Trophoblast cell (in vitro differentiated cells and primary cell): ENCODE measurements at regions not wholly inside any gene's neighbourhood (a gene's known extent, or its start where the extent isn't known, plus 50 kb on each side); places are given as distances from the start of the nearest gene placed in this dataset.

Experiments
- DNase-seq, 2 donors: peaks; one replicate each; pipeline ENCODE4 v3.0.0-alpha.2; 2016
- H2AFZ ChIP-seq: 2 replicates; pipeline ENCODE4 v1.6.1; 2013; ENCODE audit warnings: low read length, moderate library complexity, mild to moderate bottlenecking; ENCODE audit not compliant: insufficient read depth, poor library complexity
- H2AK5ac ChIP-seq: 2 replicates; pipeline ENCODE4 v1.6.1; 2013; ENCODE audit warnings: mild to moderate bottlenecking, low read length
- H2BK120ac ChIP-seq: 2 replicates; pipeline ENCODE4 v1.6.1; 2013; ENCODE audit warnings: low read length, mild to moderate bottlenecking, moderate library complexity; ENCODE audit not compliant: insufficient read depth, poor library complexity
- H2BK12ac ChIP-seq: 2 replicates; pipeline ENCODE4 v1.6.1; 2013; ENCODE audit warnings: mild to moderate bottlenecking, low read length, moderate library complexity
- H2BK5ac ChIP-seq: 2 replicates; pipeline ENCODE4 v1.6.1; 2013; ENCODE audit warnings: low read length, low read depth, moderate library complexity, mild to moderate bottlenecking; ENCODE audit not compliant: poor library complexity
- H3K14ac ChIP-seq: 2 replicates; pipeline ENCODE4 v1.6.1; 2013; ENCODE audit warnings: mild to moderate bottlenecking, low read length
- H3K18ac ChIP-seq: 2 replicates; pipeline ENCODE4 v1.6.1; 2013; ENCODE audit warnings: mild to moderate bottlenecking, low read length
- H3K23ac ChIP-seq: 2 replicates; pipeline ENCODE4 v1.6.1; 2013; ENCODE audit warnings: low read length
- H3K27ac ChIP-seq: 2 replicates; pipeline ENCODE4 v1.5.1; 2013; ENCODE audit warnings: low read depth, mild to moderate bottlenecking, inconsistent platforms, low read length, moderate library complexity
- H3K27me3 ChIP-seq: 2 replicates; pipeline ENCODE4 v1.6.1; 2013; ENCODE audit warnings: inconsistent platforms, mild to moderate bottlenecking, low read length, moderate library complexity; ENCODE audit not compliant: insufficient read depth
- H3K36me3 ChIP-seq, 2 experiments: 1 replicate in 1 of 2; 2 replicates in 1 of 2; pipeline ENCODE4 v1.6.1; 2013; ENCODE audit warnings: low read length in 2 of 2, mild to moderate bottlenecking in 2 of 2, moderate library complexity in 1 of 2; ENCODE audit not compliant: insufficient read depth in 2 of 2, control insufficient read depth in 1 of 2
- H3K4ac ChIP-seq: 2 replicates; pipeline ENCODE4 v1.6.1; 2013; ENCODE audit warnings: low read depth, mild to moderate bottlenecking, low read length, moderate library complexity
- H3K4me1 ChIP-seq, 2 experiments: 1 replicate in 1 of 2; 2 replicates in 1 of 2; pipeline ENCODE4 v1.6.1; 2013; ENCODE audit warnings: low read length in 2 of 2, mild to moderate bottlenecking in 2 of 2, moderate library complexity in 1 of 2; ENCODE audit not compliant: insufficient read depth in 2 of 2, control insufficient read depth in 1 of 2
- H3K4me2 ChIP-seq: 2 replicates; pipeline ENCODE4 v1.6.1; 2013; ENCODE audit warnings: inconsistent platforms, mild to moderate bottlenecking, low read length, moderate library complexity
- H3K4me3 ChIP-seq: 2 replicates; pipeline ENCODE4 v1.5.1; 2013; ENCODE audit warnings: mild to moderate bottlenecking, low read depth, low read length, inconsistent platforms
- H3K79me1 ChIP-seq: one replicate; pipeline ENCODE4 v1.6.1; 2013; ENCODE audit warnings: low read length
- H3K79me2 ChIP-seq: 2 replicates; pipeline ENCODE4 v1.6.1; 2013; ENCODE audit warnings: low read length, mild to moderate bottlenecking; ENCODE audit not compliant: control insufficient read depth, insufficient read depth, poor library complexity
- H3K9ac ChIP-seq: 2 replicates; pipeline ENCODE4 v1.6.1; 2013; ENCODE audit warnings: mild to moderate bottlenecking, low read length
- H3K9me3 ChIP-seq: 2 replicates; pipeline ENCODE4 v1.6.1; 2013; ENCODE audit warnings: low read depth, mild to moderate bottlenecking, control low read depth, inconsistent platforms, low read length; ENCODE audit not compliant: insufficient read depth
- H4K12ac ChIP-seq: 2 replicates; pipeline ENCODE4 v1.6.1; 2013; ENCODE audit warnings: low read depth, mild to moderate bottlenecking, low read length, moderate library complexity
- H4K8ac ChIP-seq: 2 replicates; pipeline ENCODE4 v1.6.1; 2013; ENCODE audit warnings: low read depth, mild to moderate bottlenecking, low read length, moderate library complexity
- H4K91ac ChIP-seq: one replicate; pipeline ENCODE4 v1.6.1; 2013; ENCODE audit warnings: low read depth, mild to moderate bottlenecking, low read length, moderate library complexity
- WGBS: extraction: QIAGEN DNeasy Blood & Tissue Kit; methylation state at CpG from one replicate; pipeline ENCODE4 v1.1.7; 2013; ENCODE audit warnings: missing lambda C conversion rate; ENCODE audit not compliant: insufficient read length, insufficient coverage; ENCODE audit errors: extremely low coverage; 5-methylcytosine and 5-hydroxymethylcytosine counted together

DNA sequence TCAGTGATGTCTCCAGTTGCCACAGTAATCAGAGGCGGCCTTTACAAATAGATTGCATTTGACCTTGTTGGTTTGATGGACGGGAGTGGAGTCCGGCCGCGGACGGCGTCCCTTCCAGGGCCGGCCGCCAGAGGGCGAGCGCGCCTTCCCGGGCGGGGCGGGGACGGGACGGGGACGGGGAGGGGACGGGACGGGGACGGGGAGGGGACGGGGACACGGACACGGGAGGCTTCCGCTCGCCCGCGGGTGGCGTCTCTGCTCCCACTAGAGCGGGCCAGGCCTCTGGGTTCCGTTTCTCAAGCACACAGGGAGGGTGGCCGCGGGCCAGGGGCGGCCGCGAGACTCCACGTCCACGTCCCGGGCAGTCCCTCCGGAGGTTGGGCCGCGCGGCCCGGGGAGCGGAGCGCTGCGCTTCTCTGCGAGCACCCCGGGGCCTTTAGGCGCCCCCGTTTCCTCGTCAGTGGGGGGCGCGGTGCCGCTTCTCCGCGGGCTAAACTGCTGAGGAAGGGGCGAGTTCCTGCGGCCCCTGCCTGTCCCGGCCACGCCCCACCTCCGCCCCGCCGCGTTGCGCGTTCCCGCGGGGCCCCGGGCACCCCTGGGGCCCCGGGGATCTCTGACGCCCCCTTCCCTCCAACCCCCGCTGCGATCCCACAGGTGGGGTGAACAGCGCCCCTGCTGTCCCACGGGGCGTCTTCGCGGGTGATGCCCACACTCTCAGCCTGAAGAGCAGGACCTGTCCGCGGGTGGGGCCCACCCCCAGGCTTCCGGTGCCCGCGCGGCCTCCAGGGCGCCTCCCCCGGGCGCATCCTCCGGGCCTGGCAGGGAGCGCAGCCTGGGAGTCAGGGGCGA is 84.2 kb upstream of the MKI67 start:
- Histone ChIP-seq H4K91ac (peak overlapping the region; percentile 76), H3K14ac (peak overlapping the region; percentile 87), H2AK5ac (no peak overlapping the region), H3K79me2 (no peaks in the 10 kb centered on the region), H4K8ac (peak overlapping the region; percentile 93), H3K23ac (no peak overlapping the region), H3K4me1 (peaks cover 0 to 2% of the 10 kb centered on the region in 2 experiments), H3K4ac (no peak overlapping the region), H3K4me3 (peak overlapping the region; percentile 78), H3K36me3 (no peaks in the 10 kb centered on the region), H2AFZ (peak overlapping the region; percentile 96), H3K27ac (no peak overlapping the region), H2BK120ac (no peak overlapping the region), H2BK5ac (peak overlapping the region; percentile 60), H3K9me3 (no peaks in the 10 kb centered on the region), H3K4me2 (peak overlapping the region; percentile 86), H3K18ac (peak overlapping the region; percentile 76), H3K9ac (peak overlapping the region; percentile 66), H2BK12ac (no peak overlapping the region), H4K12ac (peak overlapping the region; percentile 81), H3K79me1 (peaks cover 2% of the 10 kb centered on the region), H3K27me3 (no peaks in the 10 kb centered on the region)
- peak; percentile 11 to 52 for DNase-seq
- WGBS: no CpG with 5 or more reads among the region's 91 CpGs

DNA sequence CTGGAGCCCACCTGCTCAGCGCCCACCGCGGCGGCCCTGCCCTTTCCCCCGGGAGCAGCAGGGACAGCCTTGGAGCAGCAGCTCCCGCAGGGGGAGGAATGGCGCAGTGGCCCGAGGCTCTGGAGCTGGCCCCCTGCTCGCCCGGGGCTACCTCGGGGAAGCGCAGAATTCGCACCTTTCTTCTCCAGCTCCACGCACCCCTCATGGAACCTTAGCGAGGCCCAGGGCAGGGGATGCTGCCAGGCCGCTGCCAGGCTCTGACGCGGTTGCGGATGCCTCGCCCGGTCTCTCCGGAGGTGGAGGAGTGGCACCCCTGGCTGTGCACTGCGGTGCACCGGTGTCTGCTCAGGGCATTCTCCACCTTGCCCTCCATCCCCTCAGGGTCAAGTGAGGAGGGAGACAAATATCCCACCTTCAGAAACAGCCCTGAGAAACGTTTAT is 84.9 kb upstream of the MKI67 start:
- Histone ChIP-seq H3K4me1 (peaks cover 0 to 2% of the 10 kb centered on the region in 2 experiments), H4K91ac (no peak overlapping the region)

DNA sequence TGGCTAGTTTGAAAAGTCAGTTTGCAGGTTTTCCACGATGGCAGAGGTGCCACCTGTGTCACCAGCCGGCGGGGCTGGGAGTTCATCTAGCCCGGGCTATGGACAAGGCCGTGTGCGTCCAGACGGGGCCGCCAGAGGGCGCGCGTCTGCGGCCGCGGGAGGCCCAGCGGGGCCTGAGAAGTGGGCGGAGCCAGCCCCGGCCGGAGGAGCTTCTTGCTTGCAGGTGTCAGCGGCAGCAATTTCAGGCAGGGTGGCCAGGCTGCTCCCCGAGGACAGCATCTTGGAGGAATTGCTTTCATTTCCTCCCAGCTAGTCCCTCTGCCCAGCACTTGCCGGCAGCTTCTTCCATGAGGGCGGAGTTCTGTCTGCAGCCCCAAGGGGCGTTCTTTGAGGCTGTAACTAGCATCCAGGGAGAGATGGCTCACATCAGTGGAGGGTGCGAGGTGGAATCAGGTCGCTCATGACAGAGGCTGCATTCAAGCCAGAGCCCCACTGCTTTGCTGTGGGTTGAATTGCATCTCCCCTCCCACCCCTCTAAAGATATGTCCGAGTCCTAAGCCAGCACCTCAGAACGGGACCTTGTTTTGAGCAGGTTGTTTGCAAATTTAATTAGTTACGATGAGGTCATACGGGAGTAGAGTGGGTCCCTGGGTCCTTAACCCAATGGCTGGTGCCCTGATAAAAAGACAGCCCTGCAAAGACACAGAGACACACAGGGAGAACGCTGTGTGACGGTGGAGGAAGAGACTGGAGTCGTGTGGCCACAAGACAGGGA is 85.9 kb upstream of the MKI67 start:
- H4K12ac ChIP-seq: no peak overlapping the region
- H3K4ac ChIP-seq: no peak overlapping the region
- no peak overlapping the region for H2BK120ac ChIP-seq
- H3K9me3 ChIP-seq: peaks cover 2% of the 10 kb centered on the region
- WGBS: no CpG with 5 or more reads among the region's 32 CpGs
- H3K27me3 ChIP-seq: no peaks in the 10 kb centered on the region
- no peak overlapping the region for H3K14ac ChIP-seq
- no peaks in the 10 kb centered on the region for H3K79me2 ChIP-seq
- no peaks in the 10 kb centered on the region for H3K36me3 ChIP-seq
- H4K91ac ChIP-seq: no peak overlapping the region
- H2BK5ac ChIP-seq: no peak overlapping the region
- no peak overlapping the region for H2AK5ac ChIP-seq
- H3K9ac ChIP-seq: no peak overlapping the region
- H3K27ac ChIP-seq: no peak overlapping the region
- H4K8ac ChIP-seq: no peak overlapping the region
- H2AFZ ChIP-seq: no peak overlapping the region
- peak; percentile 80 to 91 for DNase-seq
- peaks cover 0 to 2% of the 10 kb centered on the region in 2 experiments for H3K4me1 ChIP-seq
- H3K4me3 ChIP-seq: no peak overlapping the region
- no peak overlapping the region for H3K18ac ChIP-seq
- no peak overlapping the region for H2BK12ac ChIP-seq
- H3K4me2 ChIP-seq: peak overlapping the region; percentile 38
- peaks cover 2% of the 10 kb centered on the region for H3K79me1 ChIP-seq
- H3K23ac ChIP-seq: no peak overlapping the region

More for the DNA sequence above, 84.9 kb upstream of the MKI67 start:
- Histone ChIP-seq H3K27ac (no peak overlapping the region), H3K4ac (no peak overlapping the region), H3K4me3 (no peak overlapping the region), H2AFZ (peak overlapping the region; percentile 96), H4K8ac (no peak overlapping the region), H3K18ac (no peak overlapping the region), H3K36me3 (no peaks in the 10 kb centered on the region), H3K23ac (no peak overlapping the region), H3K79me1 (peaks cover 2% of the 10 kb centered on the region), H3K14ac (no peak overlapping the region), H3K9me3 (peaks cover 2% of the 10 kb centered on the region), H2BK12ac (no peak overlapping the region), H3K9ac (no peak overlapping the region), H2AK5ac (no peak overlapping the region), H2BK5ac (no peak overlapping the region), H2BK120ac (no peak overlapping the region), H3K27me3 (no peaks in the 10 kb centered on the region), H3K79me2 (no peaks in the 10 kb centered on the region), H3K4me2 (peak overlapping the region; percentile 86), H4K12ac (peak overlapping the region; percentile 54)
- no CpG with 5 or more reads among the region's 25 CpGs for WGBS
- DNase-seq: no peak

DNA sequence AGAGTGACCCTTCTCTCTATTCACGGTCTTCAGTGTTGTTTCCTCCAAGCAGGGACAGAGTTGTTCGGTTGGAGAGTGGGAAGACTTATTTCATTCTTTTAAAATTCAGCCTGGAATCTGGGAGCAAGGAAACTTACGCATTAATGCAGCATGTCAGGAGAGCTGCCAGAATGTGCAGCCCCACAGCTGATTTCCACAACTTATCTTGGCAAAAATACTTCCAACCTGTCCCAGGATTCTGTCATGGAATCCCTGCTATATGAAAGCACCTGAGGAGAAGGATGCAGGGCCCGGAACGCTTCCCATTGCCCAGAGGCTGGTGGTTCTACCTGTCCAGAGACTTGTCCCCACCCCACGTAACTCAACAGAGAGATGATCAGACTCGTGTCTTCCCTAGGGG is 86.9 kb upstream of the MKI67 start:
- Histone ChIP-seq H4K12ac (no peak overlapping the region), H3K9me3 (peaks cover 2% of the 10 kb centered on the region), H3K18ac (no peak overlapping the region), H3K9ac (no peak overlapping the region), H2BK5ac (no peak overlapping the region), H4K91ac (no peak overlapping the region), H3K36me3 (no peaks in the 10 kb centered on the region), H3K4ac (no peak overlapping the region), H3K23ac (no peak overlapping the region), H3K79me2 (no peaks in the 10 kb centered on the region), H3K27me3 (no peaks in the 10 kb centered on the region), H3K79me1 (peaks cover 2% of the 10 kb centered on the region), H3K4me1 (peaks cover 0 to 2% of the 10 kb centered on the region in 2 experiments), H2AK5ac (no peak overlapping the region), H2BK12ac (no peak overlapping the region), H3K14ac (no peak overlapping the region), H2AFZ (no peak overlapping the region), H4K8ac (no peak overlapping the region), H3K4me3 (no peak overlapping the region), H3K4me2 (no peak overlapping the region), H2BK120ac (no peak overlapping the region), H3K27ac (no peak overlapping the region)
- WGBS: no CpG with 5 or more reads among the region's 7 CpGs
- no peak for DNase-seq
